Right cardiac atrium (tissue), 5 donors: ENCODE measurements at regions not wholly inside any gene's neighbourhood (a gene's known extent, or its start where the extent isn't known, plus 50 kb on each side); places are given as distances from the start of the nearest gene placed in this dataset.

Experiments
- ATAC-seq, 2 donors: fragments of 200-7000 bp; cut with Tn5 transposase; one replicate each; pipeline versions ENCODE4 v1.8.0 to v1.9.1; 2020; ENCODE audit warnings: moderate library complexity in 2 of 2, mild to moderate bottlenecking in 1 of 2
- DNase-seq, 3 donors: peaks; one replicate each; pipeline ENCODE4 v3.0.0-alpha.2; 2020
- H3K27ac ChIP-seq: one replicate; pipeline ENCODE4 v1.5.1; 2013; ENCODE audit warnings: mild to moderate bottlenecking, low read length, control low read depth, moderate library complexity
- H3K27me3 ChIP-seq: one replicate; pipeline ENCODE4 v1.6.1; 2013; ENCODE audit not compliant: control insufficient read depth, insufficient read depth
- H3K4me1 ChIP-seq: one replicate; pipeline ENCODE4 v1.6.1; 2013; ENCODE audit warnings: low read length; ENCODE audit not compliant: control insufficient read depth, insufficient read depth
- H3K4me3 ChIP-seq: one replicate; pipeline ENCODE4 v1.5.1; 2013; ENCODE audit warnings: low read length, control low read depth
- H3K9me3 ChIP-seq: one replicate; pipeline ENCODE4 v1.6.1; 2013; ENCODE audit warnings: low read length; ENCODE audit not compliant: control insufficient read depth
- WGBS: extraction: QIAGEN DNeasy Blood & Tissue Kit; methylation state at CpG from one replicate; pipeline ENCODE4 v1.1.7; 2013; 5-methylcytosine and 5-hydroxymethylcytosine counted together
- intact Hi-C, 4 donors: fragments of 100-400 bp; cut with DNase I; formaldehyde crosslinking; loops; one replicate each; pipeline versions ENCODE4 v1.11.0 to v1.14.0; 2022 to 2023
- donor health status: healthy with polysubstance abuse.
- donor health status: DM: no; HTN: yes; CAD: no.
- donor health status: DM: no; HTN: no; CAD: no.
- donor health status: DM: no; HTN: yes; CAD: no; lungs with severe emphysema.
- donor health status: DM: yes; HTN: yes; CAD: no.

DNA sequence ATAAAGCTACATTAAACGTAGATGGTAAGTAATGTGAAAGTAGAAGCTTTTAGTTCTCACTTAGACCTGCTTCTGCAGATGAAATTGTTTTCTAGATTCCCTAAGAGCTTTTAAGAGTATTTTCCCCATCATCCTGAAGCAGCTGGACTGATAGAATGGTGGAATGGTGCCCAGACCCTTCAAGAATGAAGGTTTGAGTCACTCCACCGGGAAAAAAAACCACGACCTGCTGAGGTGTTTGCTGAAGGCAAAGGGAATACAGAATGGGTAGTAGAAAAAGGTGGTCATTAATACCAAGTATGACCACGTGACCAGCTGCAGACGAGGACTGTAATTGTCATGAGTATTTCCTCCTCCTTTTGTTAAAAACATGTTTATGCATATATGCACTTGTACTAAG is 79.2 kb upstream of the PTPRZ1 start:
- ATAC-seq (no peak), DNase-seq (no peak)
- WGBS: 73% methylated on average over 5 of the region's 5 CpGs
- Histone ChIP-seq H3K27ac (no peak overlapping the region), H3K4me3 (no peak overlapping the region), H3K4me1 (no peaks in the 10 kb centered on the region), H3K9me3 (no peaks in the 10 kb centered on the region), H3K27me3 (no peaks in the 10 kb centered on the region)
- intact Hi-C loops: no loop called here

DNA sequence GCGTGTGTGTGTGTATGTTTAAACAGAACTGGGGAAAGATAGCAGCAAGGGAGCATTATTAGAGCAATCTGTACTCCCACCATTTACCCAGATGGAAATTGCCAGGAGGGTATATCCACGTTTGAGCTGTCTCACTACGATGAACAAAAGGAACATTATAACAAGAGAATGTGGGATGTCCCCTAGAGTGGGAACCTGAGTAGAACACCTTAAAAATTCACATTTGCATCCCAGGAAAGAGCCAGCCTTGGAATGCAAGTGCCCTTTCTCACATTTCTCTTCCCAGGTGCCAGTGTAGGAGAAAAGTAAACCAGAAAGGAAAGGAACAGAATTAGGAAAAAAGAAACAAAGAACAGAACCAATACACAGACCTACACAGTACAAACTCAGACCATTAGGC is 95.3 kb upstream of the PTPRZ1 start:
- 53% methylated on average over 3 of the region's 3 CpGs for WGBS
- Histone ChIP-seq H3K4me3 (no peak overlapping the region), H3K9me3 (no peaks in the 10 kb centered on the region), H3K27ac (no peak overlapping the region), H3K4me1 (no peaks in the 10 kb centered on the region), H3K27me3 (no peaks in the 10 kb centered on the region)
- ATAC-seq (no peak), DNase-seq (no peak)
- intact Hi-C loops: no loop called here

DNA sequence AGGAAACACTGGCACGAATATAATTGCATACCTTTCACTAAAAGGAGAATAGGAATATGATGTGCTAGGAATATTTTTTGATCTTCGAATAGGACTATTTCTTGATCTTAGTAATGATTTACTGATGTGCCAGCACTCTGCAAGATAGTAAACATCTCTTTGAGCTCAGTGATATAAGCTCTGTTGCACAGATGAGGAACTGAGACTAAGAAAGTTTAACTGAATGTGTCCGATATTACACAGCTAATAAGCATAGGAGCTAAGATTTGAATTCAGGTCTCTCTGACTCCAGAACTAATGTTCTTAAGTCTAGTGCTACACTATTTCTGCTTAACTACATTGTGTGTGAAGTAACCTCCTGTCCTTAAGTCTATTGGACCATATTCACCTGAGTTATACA is 98.4 kb upstream of the PTPRZ1 start:
- H3K9me3 ChIP-seq: no peaks in the 10 kb centered on the region
- no peak overlapping the region for H3K4me3 ChIP-seq
- WGBS: 79% methylated on average over 3 of the region's 3 CpGs
- H3K27me3 ChIP-seq: no peaks in the 10 kb centered on the region
- DNase-seq: no peak
- no peak for ATAC-seq
- H3K4me1 ChIP-seq: no peaks in the 10 kb centered on the region
- no peak overlapping the region for H3K27ac ChIP-seq
- intact Hi-C loops: no loop called here

DNA sequence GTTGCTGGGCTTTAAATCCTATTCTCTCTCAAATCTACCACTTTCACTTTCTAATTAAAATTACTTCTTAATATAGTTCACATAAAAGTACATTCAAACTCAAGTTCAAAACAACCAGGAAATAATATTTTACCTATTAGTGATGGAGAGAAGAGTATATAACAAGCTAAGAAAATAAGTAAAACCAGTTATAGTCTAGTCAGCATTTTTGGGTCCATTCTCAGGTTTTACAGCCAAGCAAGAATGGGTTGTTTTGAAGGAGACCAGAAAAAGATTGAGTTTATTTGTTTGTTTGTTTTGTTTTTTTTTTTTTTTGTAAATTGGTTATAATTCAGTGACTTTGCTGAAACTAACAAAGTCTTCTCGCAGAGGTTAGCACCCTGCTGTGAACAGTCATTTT is 106.3 kb upstream of the PTPRZ1 start:
- ATAC-seq (no peak), DNase-seq (no peak)
- H3K27me3 ChIP-seq: no peaks in the 10 kb centered on the region
- 81% methylated on average over 1 of the region's 1 CpG for WGBS
- H3K9me3 ChIP-seq: no peaks in the 10 kb centered on the region
- no peak overlapping the region for H3K27ac ChIP-seq
- H3K4me3 ChIP-seq: no peak overlapping the region
- intact Hi-C loops: no loop called here
- no peaks in the 10 kb centered on the region for H3K4me1 ChIP-seq

DNA sequence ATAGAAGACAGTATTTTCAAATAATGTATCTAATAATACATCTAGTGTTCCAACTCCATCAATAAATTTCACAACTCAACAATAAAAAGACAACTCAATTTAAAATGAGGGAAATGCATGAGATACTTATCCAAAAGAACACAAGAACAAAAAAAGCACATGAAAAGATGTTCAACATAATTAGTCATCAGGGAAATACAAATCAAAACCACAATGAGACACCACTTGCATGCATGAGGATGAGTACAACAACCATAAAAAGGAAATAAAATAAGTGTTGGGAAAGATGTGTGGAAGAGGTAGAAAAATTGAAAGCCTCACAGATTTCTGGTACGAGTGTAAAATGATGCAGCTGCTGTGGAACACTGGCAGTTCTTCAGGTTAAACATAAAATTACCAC is 111.6 kb upstream of the PTPRZ1 start:
- Histone ChIP-seq H3K27me3 (no peaks in the 10 kb centered on the region), H3K27ac (no peak overlapping the region), H3K4me1 (no peaks in the 10 kb centered on the region), H3K9me3 (no peaks in the 10 kb centered on the region), H3K4me3 (no peak overlapping the region)
- no peak for DNase-seq
- intact Hi-C loops: no loop called here
- ATAC-seq: no peak
- 62% methylated on average over 1 of the region's 1 CpG for WGBS

DNA sequence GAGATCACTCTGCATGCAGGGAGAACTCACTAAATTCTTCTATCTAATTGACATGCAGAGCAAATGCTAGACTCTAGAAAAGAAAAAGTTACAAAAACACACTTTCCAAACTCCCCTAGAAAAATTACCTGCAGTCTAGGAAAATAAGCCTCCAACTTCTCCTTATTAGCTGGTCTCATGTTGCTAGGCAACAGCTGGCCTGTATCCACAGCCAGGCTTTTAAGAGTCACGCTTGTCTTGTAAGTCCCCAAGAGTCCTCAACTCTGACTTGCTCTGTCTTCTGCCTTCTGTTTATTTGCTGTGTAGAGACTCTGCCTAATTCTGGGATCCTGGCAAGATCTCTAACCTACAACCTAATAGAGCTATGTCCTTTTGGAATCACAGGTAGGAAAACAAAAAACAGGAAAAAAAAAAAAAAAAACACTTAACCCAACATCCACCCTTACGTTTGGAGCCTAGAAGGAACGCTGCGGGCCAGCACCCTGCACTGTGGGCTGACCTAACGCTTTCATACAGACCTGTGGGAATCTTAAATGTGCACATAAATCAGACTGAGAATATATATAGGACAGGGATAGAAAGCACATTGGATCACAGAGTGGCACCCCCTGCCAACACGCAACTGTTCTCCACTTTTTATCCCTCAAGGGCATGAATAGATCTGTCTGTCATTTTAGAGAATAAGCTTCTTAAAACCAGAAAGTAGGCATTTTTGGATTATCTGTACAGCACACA is 117.0 kb upstream of the PTPRZ1 start:
- ATAC-seq: no peak
- Histone ChIP-seq H3K27ac (no peak overlapping the region), H3K4me3 (no peak overlapping the region), H3K9me3 (no peaks in the 10 kb centered on the region), H3K27me3 (no peaks in the 10 kb centered on the region), H3K4me1 (no peaks in the 10 kb centered on the region)
- WGBS: 73% methylated on average over 6 of the region's 6 CpGs
- intact Hi-C loops: no loop called here
- DNase-seq: peak in 1 of 3 donors; percentile 23

DNA sequence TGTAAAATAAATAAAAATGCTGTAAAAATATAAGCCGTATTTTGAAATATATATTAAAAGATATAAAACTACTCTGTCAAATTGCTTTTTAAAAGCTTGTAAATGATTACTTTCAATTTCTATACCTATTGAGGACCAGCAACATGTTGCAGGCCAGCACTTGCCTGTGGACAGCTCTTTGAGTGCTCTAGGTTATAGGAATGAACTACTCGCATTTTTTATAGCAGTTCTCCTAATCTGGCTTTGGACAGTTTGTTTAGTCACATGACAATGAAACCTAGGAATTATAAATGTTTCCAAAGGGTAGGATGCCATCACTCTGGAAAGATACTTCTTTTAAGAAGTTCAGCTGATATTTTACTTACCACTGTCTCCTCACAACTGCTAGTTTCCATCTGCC is 117.7 kb upstream of the PTPRZ1 start:
- no peaks in the 10 kb centered on the region for H3K9me3 ChIP-seq
- intact Hi-C loops: no loop called here
- ATAC-seq (no peak), DNase-seq (no peak)
- no peaks in the 10 kb centered on the region for H3K27me3 ChIP-seq
- no peak overlapping the region for H3K4me3 ChIP-seq
- no peaks in the 10 kb centered on the region for H3K4me1 ChIP-seq
- no peak overlapping the region for H3K27ac ChIP-seq
- WGBS: 59% methylated on average over 2 of the region's 2 CpGs

DNA sequence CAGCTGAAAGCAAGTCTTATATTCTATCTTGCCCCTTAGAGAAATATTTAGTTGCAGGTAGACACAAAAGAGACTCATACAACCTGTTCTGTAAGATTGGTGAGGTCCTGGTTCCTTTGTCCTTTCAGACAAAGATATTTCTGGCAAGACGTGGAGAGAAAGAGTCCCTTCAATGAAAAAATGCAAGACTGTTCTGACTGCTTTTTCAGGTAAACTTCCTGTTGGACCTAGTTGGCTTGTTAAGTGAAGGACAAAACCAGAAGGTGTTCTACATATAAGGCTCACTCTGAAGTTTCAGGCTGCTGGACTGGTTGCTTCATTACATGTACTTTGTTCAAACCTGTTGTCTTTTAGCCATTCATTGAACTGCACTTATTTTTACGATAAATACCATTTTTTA is 119.0 kb upstream of the PTPRZ1 start:
- 78% methylated on average over 2 of the region's 2 CpGs for WGBS
- Histone ChIP-seq H3K27ac (no peak overlapping the region), H3K4me1 (no peaks in the 10 kb centered on the region), H3K9me3 (no peaks in the 10 kb centered on the region), H3K27me3 (no peaks in the 10 kb centered on the region), H3K4me3 (no peak overlapping the region)
- ATAC-seq: no peak
- intact Hi-C loops: no loop called here
- DNase-seq: no peak

DNA sequence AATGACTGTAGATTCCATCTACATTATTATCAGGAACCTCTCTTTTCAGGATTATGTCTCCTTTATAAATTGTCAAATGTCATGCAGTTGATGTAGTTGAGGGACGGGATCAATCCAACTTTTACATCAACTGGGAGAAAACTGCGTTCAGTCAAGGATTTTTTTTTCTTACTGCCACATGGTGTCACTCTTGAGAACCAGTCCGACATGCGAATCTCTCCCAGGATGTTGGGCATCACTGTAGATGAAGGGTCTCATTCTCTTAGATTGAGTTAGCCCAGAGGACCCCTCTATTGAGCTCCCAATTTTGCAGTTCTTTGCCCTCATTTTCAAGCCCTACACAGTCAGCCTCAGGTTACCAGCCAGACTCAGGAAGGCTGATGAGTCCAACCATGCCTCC is 120.3 kb upstream of the PTPRZ1 start:
- Histone ChIP-seq H3K4me1 (no peaks in the 10 kb centered on the region), H3K27ac (no peak overlapping the region), H3K27me3 (no peaks in the 10 kb centered on the region), H3K4me3 (no peak overlapping the region), H3K9me3 (no peaks in the 10 kb centered on the region)
- ATAC-seq (no peak), DNase-seq (no peak)
- intact Hi-C loops: no loop called here
- WGBS: 22% methylated on average over 4 of the region's 4 CpGs

DNA sequence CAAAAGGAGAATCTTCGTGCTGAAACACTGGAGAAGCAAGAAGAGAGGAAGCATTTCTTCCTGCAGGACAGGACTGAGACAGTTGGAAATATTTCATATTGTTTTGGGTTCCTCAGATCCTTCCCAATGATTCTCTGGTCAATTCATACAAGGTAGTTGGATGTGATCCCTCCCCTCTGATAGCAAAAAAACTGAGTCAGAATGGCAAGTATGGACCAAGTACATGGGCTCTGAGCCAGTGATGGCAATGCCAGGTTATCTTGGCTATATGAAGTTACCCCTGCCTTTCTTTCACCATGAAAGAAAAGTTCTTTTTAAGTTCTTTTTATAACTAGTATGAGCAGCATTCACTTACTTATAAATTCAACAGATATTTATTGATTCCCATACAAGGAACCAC is 124.4 kb upstream of the PTPRZ1 start:
- intact Hi-C loops: no loop called here
- Histone ChIP-seq H3K4me1 (no peaks in the 10 kb centered on the region), H3K27ac (no peak overlapping the region), H3K27me3 (no peaks in the 10 kb centered on the region), H3K9me3 (no peaks in the 10 kb centered on the region), H3K4me3 (no peak overlapping the region)
- no peak for ATAC-seq
- 33% methylated on average over 1 of the region's 1 CpG for WGBS
- no peak for DNase-seq

DNA sequence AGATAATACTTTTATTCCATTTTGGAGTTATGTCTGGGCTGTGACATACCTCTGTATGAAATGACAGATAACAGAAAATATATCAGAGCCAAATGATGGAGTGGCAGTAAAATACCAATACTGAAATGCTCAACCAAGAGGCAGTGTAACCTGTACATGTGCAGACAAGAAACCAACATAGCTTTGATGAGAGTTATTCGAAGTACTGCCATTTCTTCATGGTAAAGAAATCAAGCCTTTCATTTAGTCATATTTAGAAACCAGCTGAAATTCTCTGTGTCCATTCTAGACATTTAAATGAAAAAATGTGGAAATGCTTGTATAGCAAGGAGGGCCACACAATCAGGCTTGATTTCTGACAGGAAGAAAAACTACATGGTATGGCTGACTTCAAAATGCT is 127.1 kb upstream of the PTPRZ1 start:
- WGBS: 87% methylated on average over 1 of the region's 1 CpG
- no peak overlapping the region for H3K27ac ChIP-seq
- DNase-seq (no peak), ATAC-seq (no peak)
- no peaks in the 10 kb centered on the region for H3K4me1 ChIP-seq
- no peaks in the 10 kb centered on the region for H3K9me3 ChIP-seq
- no peaks in the 10 kb centered on the region for H3K27me3 ChIP-seq
- H3K4me3 ChIP-seq: no peak overlapping the region
- intact Hi-C loops: no loop called here

DNA sequence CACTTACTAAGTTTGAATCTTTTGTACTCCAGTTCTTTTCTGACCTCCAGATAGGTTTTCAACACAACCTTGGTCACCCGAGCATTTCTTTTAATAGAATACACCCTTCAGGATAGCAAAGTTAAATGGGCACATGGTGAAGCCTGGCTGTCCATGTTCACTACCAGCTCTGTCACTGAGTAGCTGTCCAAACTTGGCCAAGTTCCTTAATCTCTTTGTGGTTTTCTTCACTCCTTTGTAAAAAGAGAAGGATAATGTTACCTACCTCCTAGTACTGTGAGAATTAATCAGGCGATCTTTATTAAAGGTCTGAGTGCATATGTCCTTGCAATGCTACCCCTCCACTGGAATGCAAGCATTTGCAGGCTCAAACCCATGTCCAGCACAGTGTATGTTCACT is 128.1 kb upstream of the PTPRZ1 start:
- WGBS: 80% methylated on average over 2 of the region's 2 CpGs
- Histone ChIP-seq H3K9me3 (no peaks in the 10 kb centered on the region), H3K4me3 (no peak overlapping the region), H3K27ac (no peak overlapping the region), H3K27me3 (no peaks in the 10 kb centered on the region), H3K4me1 (no peaks in the 10 kb centered on the region)
- ATAC-seq: no peak
- DNase-seq: no peak
- intact Hi-C loops: no loop called here
